ENCODE measurements at regions not wholly inside any gene's neighbourhood (a gene's known extent, or its start where the extent isn't known, plus 50 kb on each side); places are given as distances from the start of the nearest gene placed in this dataset.

GRCh38 chr3:110272525-110272924 is 799.1 kb upstream of the NECTIN3 start:
- Histone ChIP-seq H3K27ac (ENCODE audit: low read depth, low read length, poor library complexity, severe bottlenecking) (no peak overlapping the region), H3K36me3 (ENCODE audit: insufficient read depth, low read length, poor library complexity, severe bottlenecking) (no peaks in the 10 kb centered on the region), H3K27me3 (replicated peaks; ENCODE audit: insufficient read depth, low read depth, low read length, poor library complexity) (no peaks in the 10 kb centered on the region), H3K4me1 (ENCODE audit: insufficient read depth, low read length, poor library complexity, severe bottlenecking) (no peaks in the 10 kb centered on the region), H3K4me3 (ENCODE audit: low read depth, low read length, poor library complexity, severe bottlenecking) (no peak overlapping the region), H3K9me3 (ENCODE audit: low read depth, low read length, poor library complexity, severe bottlenecking) (no peaks in the 10 kb centered on the region)
- no peak for DNase-seq (ENCODE audit: low spot score)
- TF ChIP-seq EZH2 (IDR thresholded peaks at IDR 0.05; ENCODE audit: borderline replicate concordance, low read depth, low read length, poor library complexity, severe bottlenecking), result no peak
- TF ChIP-seq CTCF (conservative IDR thresholded peaks at IDR 0.05; ENCODE audit: low read depth, low read length), result no peak
- intact Hi-C loops (cut with micrococcal nuclease; ENCODE audit: unreplicated experiment), result no loop called here
- CTCF ChIA-PET, result no interaction called here
- no TSS peak for BruUV-seq (replicated peaks)
- POLR2A ChIA-PET (ENCODE audit: low non-redundant PET), result no interaction called here

GRCh38 chr3:110291886-110292501 is 779.6 kb upstream of the NECTIN3 start:
- no peaks in the 10 kb centered on the region for H3K9me3 ChIP-seq (ENCODE audit: low read depth, low read length, poor library complexity, severe bottlenecking)
- TF ChIP-seq CTCF (conservative IDR thresholded peaks at IDR 0.05; ENCODE audit: low read depth, low read length), result no peak
- no peak for TF ChIP-seq EZH2 (IDR thresholded peaks at IDR 0.05; ENCODE audit: borderline replicate concordance, low read depth, low read length, poor library complexity, severe bottlenecking)
- no peaks in the 10 kb centered on the region for H3K27me3 ChIP-seq (replicated peaks; ENCODE audit: insufficient read depth, low read depth, low read length, poor library complexity)
- CTCF ChIA-PET, result no interaction called here
- H3K27ac ChIP-seq (ENCODE audit: low read depth, low read length, poor library complexity, severe bottlenecking), result no peak overlapping the region
- no TSS peak for BruUV-seq (replicated peaks)
- intact Hi-C loops (cut with micrococcal nuclease; ENCODE audit: unreplicated experiment), result no loop called here
- POLR2A ChIA-PET (ENCODE audit: low non-redundant PET), result interaction anchor here (0.6 kb wide), 1 partner anchor 291 kb away, joined by 3 read pairs; no protein-coding TSS in a partner anchor
- H3K36me3 ChIP-seq (ENCODE audit: insufficient read depth, low read length, poor library complexity, severe bottlenecking), result no peaks in the 10 kb centered on the region
- no peaks in the 10 kb centered on the region for H3K4me1 ChIP-seq (ENCODE audit: insufficient read depth, low read length, poor library complexity, severe bottlenecking)
- DNase-seq (ENCODE audit: low spot score), result no peak
- no peak overlapping the region for H3K4me3 ChIP-seq (ENCODE audit: low read depth, low read length, poor library complexity, severe bottlenecking)

GRCh38 chr3:110293660-110294059 is 778.0 kb upstream of the NECTIN3 start:
- Histone ChIP-seq H3K27ac (ENCODE audit: low read depth, low read length, poor library complexity, severe bottlenecking) (no peak overlapping the region), H3K9me3 (ENCODE audit: low read depth, low read length, poor library complexity, severe bottlenecking) (no peaks in the 10 kb centered on the region), H3K36me3 (ENCODE audit: insufficient read depth, low read length, poor library complexity, severe bottlenecking) (no peaks in the 10 kb centered on the region), H3K27me3 (replicated peaks; ENCODE audit: insufficient read depth, low read depth, low read length, poor library complexity) (no peaks in the 10 kb centered on the region), H3K4me3 (ENCODE audit: low read depth, low read length, poor library complexity, severe bottlenecking) (no peak overlapping the region), H3K4me1 (ENCODE audit: insufficient read depth, low read length, poor library complexity, severe bottlenecking) (no peaks in the 10 kb centered on the region)
- POLR2A ChIA-PET (ENCODE audit: low non-redundant PET), result no interaction called here
- intact Hi-C loops (cut with micrococcal nuclease; ENCODE audit: unreplicated experiment), result no loop called here
- CTCF ChIA-PET, result no interaction called here
- DNase-seq (ENCODE audit: low spot score), result no peak
- TF ChIP-seq CTCF (conservative IDR thresholded peaks at IDR 0.05; ENCODE audit: low read depth, low read length), result no peak
- TF ChIP-seq EZH2 (IDR thresholded peaks at IDR 0.05; ENCODE audit: borderline replicate concordance, low read depth, low read length, poor library complexity, severe bottlenecking), result no peak
- no TSS peak for BruUV-seq (replicated peaks)

Measured in A673 (cell line).